ENCODE measurements at regions not wholly inside any gene's neighbourhood (a gene's known extent, or its start where the extent isn't known, plus 50 kb on each side); places are given as distances from the start of the nearest gene placed in this dataset.

- H3K27ac Mint-ChIP-seq: no peak overlapping the region
- H3K27me3 ChIP-seq (replicated peaks in 1 of 4; ENCODE audit: control extremely low read depth in 1 of 4, control insufficient read depth in 3 of 4, insufficient read depth in 4 of 4, low read length in 3 of 4): no peaks in the 10 kb centered on the region
- H2AFZ ChIP-seq (ENCODE audit: insufficient read depth, low read depth, low read length, poor library complexity, severe bottlenecking): no peak overlapping the region
- no peaks in the 10 kb centered on the region for H3K79me2 ChIP-seq (ENCODE audit: control insufficient read depth, insufficient read depth, low read length)
- no peaks in the 10 kb centered on the region for H3K27me3 Mint-ChIP-seq
- CTCF ChIA-PET: interaction anchor here (0.6 to 4.1 kb wide), 4 partner anchors 8 to 261 kb away, joined by 3 to 51 read pairs (median 4); a partner anchor contains a TSS
- DNase-seq: no peak
- H3K4me1 ChIP-seq (ENCODE audit: control insufficient read depth in 2 of 2, insufficient read depth in 2 of 2, low read length in 2 of 2): peaks cover 14 to 31% of the 10 kb centered on the region in 2 donors
- H3K36me3 ChIP-seq (replicated peaks in 1 of 2; ENCODE audit: control extremely low read depth in 1 of 2, control insufficient read depth in 1 of 2, extremely low read depth in 1 of 2, insufficient read depth in 2 of 2, low read length in 1 of 2): peaks cover 0 to 5% of the 10 kb centered on the region in 2 experiments
- H3K4me3 ChIP-seq (ENCODE audit: control extremely low read depth in 1 of 5, extremely low read depth in 1 of 5, insufficient read depth in 1 of 5, low read depth in 2 of 5, low read length in 4 of 5): no peak overlapping the region
- no peak overlapping the region for H3K27ac ChIP-seq (ENCODE audit: low read length in 2 of 2)
- no peaks in the 10 kb centered on the region for H4K20me1 ChIP-seq (ENCODE audit: control insufficient read depth, insufficient read depth, low read length, poor library complexity, severe bottlenecking)
- peaks cover 15% of the 10 kb centered on the region for H3K4me1 Mint-ChIP-seq
- intact Hi-C loops (cut with micrococcal nuclease): loop anchor here (10.0 kb wide), 1 partner anchor 1199 kb away; the partner anchor contains the start of gene ZNF184
- 100% methylated on average over 1 of the region's 2 CpGs for WGBS (ENCODE audit: insufficient coverage)
- H3K4me2 ChIP-seq (replicated peaks; ENCODE audit: low read depth, low read length, poor library complexity, severe bottlenecking): no peak overlapping the region
- POLR2A ChIA-PET: interaction anchor here (0.7 to 4.6 kb wide), 3 partner anchors 9 to 257 kb away, joined by 3 to 99 read pairs (median 5); a partner anchor contains a TSS
- TF ChIP-seq EZH2 (IDR thresholded peaks at IDR 0.05; ENCODE audit: borderline replicate concordance, insufficient read depth, low read depth, low read length, poor library complexity, severe bottlenecking): no peak
- no peak for TF ChIP-seq CTCF (IDR thresholded peaks at IDR 0.05)
- H3K4me3 Mint-ChIP-seq: no peak overlapping the region
- no peak for ATAC-seq (ENCODE audit: low read depth)
- no peaks in the 10 kb centered on the region for H3K9me3 Mint-ChIP-seq (ENCODE audit: insufficient read depth)
- H3K9me3 ChIP-seq (ENCODE audit: control extremely low read depth in 1 of 3, control insufficient read depth in 2 of 3, insufficient read depth in 1 of 3, low read length in 2 of 3): no peaks in the 10 kb centered on the region
- H3K9ac ChIP-seq (ENCODE audit: low read length): no peak overlapping the region
Measured at GRCh38 chr6:26275663-26276062, 89.3 kb upstream of the BTN3A2 start.

GRCh38 chr6:26276841-26277648 lies 88.0 kb upstream of the BTN3A2 start:
- Histone ChIP-seq H3K4me3 (ENCODE audit: control extremely low read depth in 1 of 5, extremely low read depth in 1 of 5, insufficient read depth in 1 of 5, low read depth in 2 of 5, low read length in 4 of 5) (no peak overlapping the region), H3K9me3 (ENCODE audit: control extremely low read depth in 1 of 3, control insufficient read depth in 2 of 3, insufficient read depth in 1 of 3, low read length in 2 of 3) (no peaks in the 10 kb centered on the region), H3K9ac (ENCODE audit: low read length) (no peak overlapping the region), H3K27ac (ENCODE audit: low read length in 2 of 2) (no peak overlapping the region), H3K4me1 (ENCODE audit: control insufficient read depth in 2 of 2, insufficient read depth in 2 of 2, low read length in 2 of 2) (peaks cover 5 to 19% of the 10 kb centered on the region in 2 donors), H3K79me2 (ENCODE audit: control insufficient read depth, insufficient read depth, low read length) (no peaks in the 10 kb centered on the region), H3K27me3 (replicated peaks in 1 of 4; ENCODE audit: control extremely low read depth in 1 of 4, control insufficient read depth in 3 of 4, insufficient read depth in 4 of 4, low read length in 3 of 4) (no peaks in the 10 kb centered on the region), H4K20me1 (ENCODE audit: control insufficient read depth, insufficient read depth, low read length, poor library complexity, severe bottlenecking) (no peaks in the 10 kb centered on the region), H3K36me3 (replicated peaks in 1 of 2; ENCODE audit: control extremely low read depth in 1 of 2, control insufficient read depth in 1 of 2, extremely low read depth in 1 of 2, insufficient read depth in 2 of 2, low read length in 1 of 2) (peaks cover 0 to 8% of the 10 kb centered on the region in 2 experiments), H2AFZ (ENCODE audit: insufficient read depth, low read depth, low read length, poor library complexity, severe bottlenecking) (no peak overlapping the region), H3K4me2 (replicated peaks; ENCODE audit: low read depth, low read length, poor library complexity, severe bottlenecking) (no peak overlapping the region)
- Mint-ChIP-seq H3K27me3 (no peaks in the 10 kb centered on the region), H3K9me3 (ENCODE audit: insufficient read depth) (no peaks in the 10 kb centered on the region), H3K4me1 (peaks cover 6% of the 10 kb centered on the region), H3K27ac (no peak overlapping the region), H3K4me3 (no peak overlapping the region)
- DNase-seq (no peak), ATAC-seq (ENCODE audit: low read depth) (no peak)
- ChIA-PET CTCF (interaction anchor here (1.2 kb wide), 1 partner anchor 8 kb away, joined by 3 read pairs; a partner anchor contains a TSS), POLR2A (no interaction called here)
- intact Hi-C loops (cut with micrococcal nuclease): loop anchor here (10.0 kb wide), 1 partner anchor 1198 kb away; the partner anchor contains the start of gene ZNF184
- TF ChIP-seq EZH2 (IDR thresholded peaks at IDR 0.05; ENCODE audit: borderline replicate concordance, insufficient read depth, low read depth, low read length, poor library complexity, severe bottlenecking) (no peak), CTCF (IDR thresholded peaks at IDR 0.05) (no peak)
- no CpG with 5 or more reads among the region's 6 CpGs for WGBS (ENCODE audit: insufficient coverage)

Data from B cell (primary cell).